NCI-H187 treated with DMSO at 0.1 percent for 48 hours (cell line): ENCODE measurements at regions not wholly inside any gene's neighbourhood (a gene's known extent, or its start where the extent isn't known, plus 50 kb on each side); places are given as distances from the start of the nearest gene placed in this dataset.
"Not testable (repeated sequence)": the region's sequence is repeated elsewhere in the genome, so short reads cannot be mapped to it uniquely, and the experiment has no call there.

ENCODE experiments used
- DNase-seq: peaks from one replicate; lab custom pipeline; 2025; lab: John Stamatoyannopoulos, UW

DNA sequence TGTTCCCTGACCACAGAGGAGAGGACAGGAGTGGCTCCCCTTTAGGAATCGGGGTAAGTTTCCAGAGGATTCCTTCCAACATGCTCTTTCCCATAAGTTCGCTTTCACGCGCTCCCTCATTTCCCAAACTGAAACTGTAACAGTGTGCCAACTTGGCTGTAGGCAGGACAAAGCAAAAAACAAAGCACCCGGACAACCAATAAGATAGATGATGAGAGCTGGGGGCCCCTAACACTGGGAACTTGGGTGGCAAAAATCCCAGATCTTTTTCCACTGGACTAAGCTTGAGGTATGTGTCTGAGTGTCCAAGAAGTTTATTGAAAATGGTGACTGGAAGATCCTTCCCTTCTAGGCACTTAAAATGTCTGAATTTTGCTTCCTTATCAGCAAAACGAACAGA, 258.7 kb upstream of the IL12B start:
- no peak for DNase-seq

DNA sequence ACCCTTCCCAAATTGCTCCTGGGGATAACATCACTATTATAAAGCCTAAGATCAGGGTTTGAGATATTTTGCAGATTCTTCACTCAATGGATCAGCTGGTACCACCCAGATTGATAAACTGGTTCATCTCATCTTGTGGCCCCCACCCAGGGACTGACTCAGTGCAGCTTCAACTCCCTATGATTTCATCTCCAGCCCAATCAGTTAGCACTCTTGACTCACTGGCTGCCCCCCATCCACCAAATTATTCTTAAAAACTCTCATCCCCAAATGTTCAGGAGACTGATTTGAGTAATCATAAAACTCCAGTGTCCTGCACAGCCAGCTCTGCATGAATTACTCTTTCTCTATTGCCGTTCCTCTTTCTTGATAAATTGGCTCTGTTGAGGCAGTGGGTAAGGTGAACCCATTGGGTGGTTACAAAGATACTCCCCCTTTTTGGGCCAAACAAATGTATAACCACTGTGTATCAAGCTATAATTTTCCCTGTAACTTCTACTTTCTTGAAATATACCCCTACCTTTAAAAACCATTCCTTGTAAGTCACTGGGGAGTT, 263.3 kb upstream of the IL12B start:
- DNase-seq: no peak

DNA sequence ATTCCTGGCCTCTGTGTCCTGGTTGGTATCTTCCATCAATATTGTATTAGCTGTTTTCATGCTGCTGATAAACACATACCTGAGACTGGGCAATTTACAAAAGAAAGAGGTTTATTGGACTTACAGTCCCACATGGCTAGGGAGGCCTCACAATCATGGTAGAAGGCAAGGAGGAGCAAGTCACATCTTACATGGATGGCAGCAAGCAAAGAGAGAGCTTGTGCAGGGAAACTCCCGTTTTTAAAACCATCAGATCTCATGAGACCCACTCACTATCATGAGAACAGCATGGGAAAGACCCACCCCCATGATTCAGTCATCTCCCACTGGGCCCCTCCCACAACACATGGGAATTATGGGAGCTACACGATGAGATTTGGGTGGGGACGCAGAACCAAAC, 265.3 kb upstream of the IL12B start:
- not testable (repeated sequence) for DNase-seq

DNA sequence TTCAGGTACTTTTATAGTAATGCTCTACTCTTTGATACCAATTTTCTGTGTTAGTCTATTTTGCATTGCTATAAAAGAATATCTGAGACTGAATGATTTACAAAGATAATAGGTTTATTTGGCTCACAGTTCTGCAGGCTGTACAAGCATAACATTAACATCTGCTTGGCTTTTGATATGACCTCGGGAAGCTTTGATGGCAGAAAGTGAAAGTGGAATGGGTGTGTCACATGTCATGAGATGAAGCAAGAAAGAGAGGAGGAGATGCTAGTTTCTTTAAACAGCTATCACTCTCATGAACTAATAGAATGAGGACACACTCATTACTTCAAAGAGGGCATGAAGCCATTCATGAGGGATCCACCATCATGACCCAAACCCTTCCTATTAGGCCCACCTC, 270.9 kb upstream of the IL12B start:
- no peak for DNase-seq

DNA sequence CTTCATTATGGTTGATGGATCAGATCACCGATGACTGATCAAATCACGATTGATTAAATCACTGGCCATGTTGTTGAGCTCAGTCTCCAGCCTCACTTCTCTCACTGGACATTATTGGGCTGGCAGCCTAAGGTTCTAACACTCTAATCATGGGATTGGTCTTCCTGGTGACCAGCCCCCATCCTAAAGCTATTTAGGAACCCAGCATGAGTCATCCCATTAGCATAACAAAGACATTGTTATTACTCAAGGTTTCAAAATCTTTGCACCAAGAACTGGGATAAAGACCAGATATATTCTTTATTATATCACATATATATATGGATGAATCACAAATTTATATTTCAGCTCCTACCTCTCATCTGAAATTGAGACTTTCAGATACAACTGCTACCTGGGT, 272.1 kb upstream of the IL12B start:
- DNase-seq: no peak

DNA sequence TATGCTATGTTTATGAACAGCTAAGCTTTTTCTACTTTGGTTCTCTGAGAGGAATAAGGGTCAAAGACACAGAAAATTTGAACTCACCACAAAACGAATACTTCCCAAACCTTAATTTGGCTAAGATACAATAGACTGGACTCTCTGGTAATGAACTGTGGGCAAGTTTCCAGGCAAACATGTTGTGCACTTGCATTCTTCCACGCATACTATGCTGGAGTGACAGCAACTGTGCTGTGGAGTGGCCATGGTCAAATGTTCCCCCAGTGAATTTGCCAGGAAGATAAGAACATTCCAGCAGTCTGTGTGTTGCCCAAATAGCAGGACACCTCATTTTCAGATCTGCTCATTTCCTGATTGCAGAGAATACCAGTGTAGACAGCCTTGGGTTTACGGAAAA, 275.3 kb upstream of the IL12B start:
- no peak for DNase-seq

DNA sequence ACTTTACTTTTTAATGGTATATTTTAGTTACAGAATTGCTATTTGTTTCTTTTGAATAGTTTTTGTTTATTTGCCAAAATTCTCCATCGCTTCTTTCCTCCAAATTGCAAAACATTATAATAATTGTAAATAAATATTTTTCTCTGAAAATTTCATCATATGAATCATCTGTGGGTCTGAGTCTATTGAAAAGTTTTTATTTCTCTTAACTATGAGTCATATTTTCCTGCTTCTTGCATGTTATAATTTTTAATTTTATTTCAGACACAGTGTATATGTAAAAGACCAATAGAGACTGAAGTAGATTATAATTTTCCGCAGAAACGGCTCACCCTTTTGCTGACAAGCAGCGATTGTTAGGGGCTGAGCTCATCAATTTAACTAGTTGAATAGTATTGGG, 279.1 kb upstream of the IL12B start:
- no peak for DNase-seq

DNA sequence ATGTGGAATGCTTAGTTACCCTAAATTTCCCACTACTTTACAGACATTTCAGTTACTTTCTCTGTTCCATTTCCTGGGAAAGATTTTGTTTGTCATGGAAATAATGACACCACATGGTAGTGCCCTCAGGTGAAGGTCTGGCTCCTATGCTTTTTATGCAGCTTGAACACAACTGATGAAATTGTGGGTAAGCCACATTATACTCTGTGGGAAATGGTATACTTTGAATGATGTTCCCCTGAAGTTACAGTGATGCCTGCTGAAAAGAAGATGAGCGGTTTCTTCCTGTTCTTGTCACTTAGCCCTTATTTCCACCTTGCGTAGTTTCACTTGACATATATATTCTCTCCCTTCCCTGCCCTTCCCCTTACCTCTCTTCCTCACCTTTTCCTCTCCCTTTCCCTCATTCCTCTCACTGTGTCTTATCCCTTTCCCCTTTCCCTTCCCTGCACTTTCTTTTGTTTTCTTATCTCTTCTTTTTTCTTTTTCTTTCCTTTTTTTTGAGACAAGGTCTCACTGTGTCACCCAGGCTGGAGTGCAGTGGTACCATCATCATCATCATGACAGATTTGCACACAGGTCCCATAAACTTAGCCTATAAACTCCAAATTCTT, 280.8 kb upstream of the IL12B start:
- DNase-seq: no peak

DNA sequence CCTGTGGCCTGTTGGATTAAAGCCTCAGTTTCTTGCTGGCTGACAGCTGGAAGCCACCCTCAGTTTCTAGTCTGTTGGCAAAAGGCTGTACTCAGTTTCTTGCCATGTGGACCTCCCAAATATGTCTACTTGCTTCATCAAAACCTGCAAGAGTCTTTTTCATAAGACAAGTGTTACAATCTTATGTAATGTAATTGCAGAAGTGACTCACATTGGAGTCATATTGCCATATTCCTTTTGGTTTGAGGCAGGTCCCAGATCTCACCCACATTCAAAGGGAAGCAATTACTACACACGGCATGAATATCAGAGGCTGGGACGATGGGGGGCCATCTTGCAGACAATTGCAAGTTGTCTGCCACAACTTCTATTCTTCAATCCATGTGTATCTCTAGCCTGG, 286.7 kb upstream of the IL12B start:
- no peak for DNase-seq

DNA sequence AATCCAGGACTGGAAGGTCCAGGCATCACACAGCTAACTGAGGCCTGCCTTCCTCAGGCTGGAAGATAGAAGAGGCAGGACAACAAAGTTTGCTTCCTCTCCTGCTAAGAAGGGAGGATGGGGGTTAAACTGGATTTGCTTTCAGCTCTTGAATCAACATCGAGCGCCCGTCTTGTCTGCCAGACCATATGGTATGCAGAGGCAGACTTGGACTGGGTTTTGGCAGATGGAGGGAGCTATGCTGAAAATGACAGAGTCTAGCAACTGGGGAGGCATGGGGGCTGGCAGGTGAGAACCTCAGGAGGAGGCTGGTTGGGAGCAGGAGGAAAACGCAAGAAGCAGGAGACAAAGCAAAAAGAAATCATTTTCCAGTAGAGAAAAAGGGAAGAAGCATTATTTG, 289.5 kb upstream of the IL12B start:
- no peak for DNase-seq

DNA sequence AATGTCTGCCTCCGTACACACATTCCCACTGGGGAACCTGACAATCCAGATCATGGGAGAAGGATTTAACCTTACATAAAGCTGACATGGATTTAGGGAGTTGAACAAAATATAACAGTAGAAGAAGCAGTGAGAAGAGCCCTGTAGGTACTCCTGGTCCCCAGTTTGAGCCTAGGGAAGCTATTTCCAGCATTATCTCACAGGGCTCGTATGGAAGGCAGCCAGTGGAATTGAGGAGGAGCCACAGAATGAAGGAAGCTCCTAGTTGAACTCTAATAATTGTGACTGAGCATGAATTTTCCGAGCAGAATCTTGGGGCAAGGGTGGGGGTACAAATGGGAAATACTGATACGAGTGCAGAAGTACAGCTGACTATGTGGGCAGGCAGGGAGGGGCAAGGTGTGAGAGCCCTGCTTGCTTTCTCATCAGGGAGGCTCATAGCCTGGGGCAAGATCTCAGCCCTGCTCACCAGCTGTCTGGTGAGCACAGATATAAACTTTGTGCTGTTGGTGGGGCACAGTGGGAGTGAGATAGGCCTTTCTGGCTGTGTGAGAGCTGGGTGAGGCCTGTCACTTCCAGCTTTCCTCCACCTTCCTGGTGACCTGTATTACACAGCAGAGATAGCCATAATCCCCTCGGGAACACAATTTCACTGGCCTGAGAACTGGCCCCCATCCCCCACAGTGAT, 290.7 kb upstream of the IL12B start:
- DNase-seq: no peak

DNA sequence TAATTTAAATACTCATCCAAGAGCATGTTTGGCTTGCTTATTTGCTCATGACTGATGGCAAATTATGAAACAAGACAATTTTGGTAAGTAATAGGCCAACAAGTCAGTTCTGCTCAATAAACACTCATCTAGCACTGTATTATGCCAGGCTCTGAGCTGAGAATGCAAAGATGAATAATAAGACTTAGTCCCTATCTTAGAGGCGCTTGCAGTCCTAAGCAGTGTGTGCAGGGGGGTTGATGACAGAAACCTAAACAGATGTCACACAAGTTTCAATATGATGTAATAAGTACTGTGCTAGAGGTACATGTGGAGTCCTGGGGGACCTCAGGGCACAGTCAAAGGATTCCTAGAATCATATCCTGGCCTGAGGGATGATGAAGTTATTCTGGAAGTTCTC, 287.6 kb upstream of the ADRA1B start:
- DNase-seq: no peak

DNA sequence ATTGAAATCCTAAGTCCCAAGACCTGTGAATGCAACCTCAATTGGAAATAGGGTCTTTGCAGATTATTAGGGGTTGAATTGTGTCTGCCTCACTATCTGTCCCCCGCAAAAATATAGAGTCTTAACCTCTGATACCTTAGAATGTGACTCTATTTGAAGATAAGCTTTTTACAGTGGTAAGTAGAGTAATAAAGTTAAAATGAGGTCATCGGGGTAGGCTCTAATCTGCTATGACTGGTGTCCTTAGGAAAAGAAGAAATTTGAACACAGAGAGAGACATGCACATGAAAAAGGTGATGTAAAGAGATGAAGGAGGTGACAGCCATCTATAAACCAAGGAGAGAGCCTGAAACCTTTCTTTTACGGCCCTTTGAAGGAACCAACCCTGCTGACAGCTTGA, 287.1 kb upstream of the ADRA1B start:
- no peak for DNase-seq

DNA sequence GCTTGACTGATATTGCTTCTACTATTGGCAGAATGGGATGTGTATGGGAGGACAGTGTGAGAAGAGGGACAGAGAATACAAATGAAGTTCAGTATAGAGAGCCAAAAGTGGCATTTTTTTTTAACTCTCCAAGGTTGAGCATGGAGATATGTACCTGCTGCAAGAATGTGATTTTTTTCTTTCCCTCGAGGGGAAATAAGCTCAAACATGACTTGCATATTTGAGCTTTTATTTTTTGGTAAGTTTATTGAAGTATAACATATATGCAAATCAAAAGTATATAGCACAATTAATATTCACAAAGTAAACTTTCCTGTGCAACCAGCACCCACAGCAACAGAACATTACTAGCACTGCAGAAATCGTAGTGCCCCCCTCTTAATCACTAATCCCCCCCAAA, 285.7 kb upstream of the ADRA1B start:
- no peak for DNase-seq

DNA sequence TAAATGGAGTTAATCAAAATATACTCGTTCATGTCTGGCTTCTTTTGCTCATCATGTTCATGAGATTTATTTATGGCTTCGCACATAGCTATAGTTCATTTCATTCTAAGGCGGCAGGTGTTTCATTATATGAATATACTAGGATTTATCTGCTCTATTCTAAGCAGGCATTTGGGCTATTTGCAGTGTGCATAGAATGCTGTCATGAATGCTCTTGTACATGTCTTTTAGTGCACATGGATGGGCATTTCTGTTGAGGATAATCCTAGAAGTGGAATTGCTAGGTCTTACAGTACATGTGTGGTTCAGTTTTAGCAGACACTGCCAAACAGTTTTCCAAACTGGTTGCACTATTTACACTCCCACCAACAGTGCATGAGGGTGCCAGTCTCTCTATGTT, 285.3 kb upstream of the ADRA1B start:
- DNase-seq: no peak

DNA sequence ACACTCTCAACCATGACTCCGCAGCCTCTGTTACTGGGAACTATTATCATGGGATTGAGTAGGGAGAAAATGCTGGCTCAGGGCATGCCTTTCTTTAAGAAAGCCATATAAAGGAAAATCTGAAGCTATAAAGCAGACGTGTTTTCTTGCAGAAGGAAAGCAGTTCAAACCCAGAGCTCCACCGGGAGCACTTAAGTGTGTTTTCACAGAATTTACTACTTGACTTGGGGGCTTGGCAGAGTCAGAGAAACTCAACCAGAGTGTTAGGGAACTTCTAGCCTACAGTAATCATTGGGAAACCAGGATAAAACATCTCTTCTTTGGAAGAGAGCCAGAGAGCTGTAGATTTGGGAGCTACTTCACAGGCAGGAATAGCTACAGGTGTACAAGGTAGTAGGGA, 283.4 kb upstream of the ADRA1B start:
- no peak for DNase-seq

DNA sequence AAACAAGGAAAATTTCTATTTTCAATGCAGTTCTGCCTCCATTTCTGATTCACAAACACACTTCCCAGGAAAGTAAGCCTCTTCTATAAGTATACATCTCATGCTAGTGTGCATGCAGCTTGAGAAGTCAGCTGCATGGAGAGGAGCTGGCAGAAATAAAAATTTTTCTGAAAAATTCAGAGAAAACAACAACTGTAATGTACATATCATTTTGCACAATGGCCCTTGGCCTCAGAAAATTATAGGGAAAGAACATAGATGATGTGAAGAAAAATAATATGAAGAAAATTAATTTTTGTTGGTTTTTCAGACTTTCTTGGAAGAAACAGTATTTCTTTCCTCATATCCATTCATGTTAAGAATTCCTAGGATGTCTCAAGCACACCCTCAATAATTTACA, 277.8 kb upstream of the ADRA1B start:
- no peak for DNase-seq

DNA sequence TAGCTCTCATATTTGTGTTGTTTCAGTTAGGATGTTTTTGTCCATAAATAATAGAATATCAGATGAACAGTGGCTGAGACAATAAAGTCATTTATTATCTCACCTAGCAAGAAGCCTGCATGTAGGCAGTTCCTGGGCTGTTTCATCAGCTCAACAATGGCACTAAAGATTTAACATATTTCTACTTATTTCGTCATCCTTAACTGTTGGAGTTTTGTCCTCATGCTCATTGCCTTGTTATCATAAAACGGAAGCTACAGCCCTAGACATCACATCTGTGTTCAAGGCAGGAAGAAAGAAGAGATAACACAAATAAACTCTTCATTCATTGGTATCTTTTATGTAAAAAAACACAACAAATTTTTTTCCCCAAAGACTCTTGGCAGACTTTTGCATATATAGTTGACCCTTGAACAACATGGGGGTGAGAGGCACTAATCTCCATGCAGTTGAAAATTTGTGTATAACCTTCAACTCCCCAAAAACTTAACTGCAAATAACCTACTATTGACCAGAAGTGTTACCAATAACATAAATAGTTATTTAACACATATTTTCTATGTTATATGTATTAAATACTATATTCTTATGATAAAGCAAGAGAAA, 277.2 kb upstream of the ADRA1B start:
- no peak for DNase-seq

DNA sequence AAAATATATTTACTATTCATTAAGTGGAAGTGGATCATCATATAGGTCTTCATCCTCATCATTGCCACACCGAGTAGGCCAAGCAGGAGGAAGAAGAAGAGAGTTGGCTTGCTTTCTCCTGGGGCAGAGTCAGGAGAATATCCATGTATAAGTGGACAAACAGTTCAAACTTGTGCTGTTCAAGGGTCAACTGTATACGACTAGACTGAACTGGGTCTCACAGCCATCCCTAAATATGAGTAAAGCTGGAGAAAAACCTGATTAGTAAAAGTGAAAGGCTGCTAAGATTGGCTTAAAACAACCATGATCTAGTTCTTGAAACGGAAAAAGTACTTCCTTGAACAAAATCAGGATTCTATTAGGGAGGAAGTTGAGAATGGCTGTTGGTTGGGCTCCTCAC, 276.7 kb upstream of the ADRA1B start:
- DNase-seq: no peak

DNA sequence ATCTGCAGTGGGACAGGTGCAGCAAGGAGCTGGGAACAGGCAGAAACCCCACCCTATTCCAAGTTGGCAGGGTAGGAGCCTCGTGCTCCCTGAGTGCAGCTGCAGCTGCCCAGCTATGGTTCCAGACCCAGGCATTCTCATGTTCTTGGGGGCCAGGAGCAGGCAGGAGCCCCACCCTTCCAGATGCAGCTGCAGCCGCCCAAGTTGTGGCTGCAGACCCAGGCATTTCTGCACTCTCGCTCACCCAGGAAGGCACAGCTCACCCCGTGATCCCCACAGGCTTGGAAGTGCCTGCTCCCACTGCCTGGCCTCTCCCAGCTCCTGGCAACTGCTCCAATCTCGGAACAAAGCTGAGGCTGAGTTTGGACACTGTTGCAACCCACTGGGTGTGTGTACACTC, 275.8 kb upstream of the ADRA1B start:
- no peak for DNase-seq

DNA sequence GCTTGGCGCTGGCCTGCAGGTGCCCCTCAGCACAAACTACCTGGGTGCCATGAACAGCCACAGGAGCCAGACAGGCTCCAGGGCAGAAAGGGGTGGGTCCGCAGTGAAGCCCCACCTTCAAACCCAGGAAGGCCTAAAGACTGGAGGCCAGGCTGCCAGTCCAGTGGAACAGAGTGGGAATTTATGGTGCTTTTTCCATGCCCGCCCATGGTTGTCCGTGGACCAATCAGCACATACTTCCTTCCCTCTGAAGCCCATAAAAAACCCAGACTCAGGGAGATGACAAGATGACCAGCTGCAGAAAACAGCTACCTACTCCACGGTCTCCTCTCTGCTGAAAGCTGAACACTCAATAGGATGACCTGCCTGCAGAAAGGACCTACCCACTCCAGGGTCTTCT, 275.4 kb upstream of the ADRA1B start:
- DNase-seq: no peak

DNA sequence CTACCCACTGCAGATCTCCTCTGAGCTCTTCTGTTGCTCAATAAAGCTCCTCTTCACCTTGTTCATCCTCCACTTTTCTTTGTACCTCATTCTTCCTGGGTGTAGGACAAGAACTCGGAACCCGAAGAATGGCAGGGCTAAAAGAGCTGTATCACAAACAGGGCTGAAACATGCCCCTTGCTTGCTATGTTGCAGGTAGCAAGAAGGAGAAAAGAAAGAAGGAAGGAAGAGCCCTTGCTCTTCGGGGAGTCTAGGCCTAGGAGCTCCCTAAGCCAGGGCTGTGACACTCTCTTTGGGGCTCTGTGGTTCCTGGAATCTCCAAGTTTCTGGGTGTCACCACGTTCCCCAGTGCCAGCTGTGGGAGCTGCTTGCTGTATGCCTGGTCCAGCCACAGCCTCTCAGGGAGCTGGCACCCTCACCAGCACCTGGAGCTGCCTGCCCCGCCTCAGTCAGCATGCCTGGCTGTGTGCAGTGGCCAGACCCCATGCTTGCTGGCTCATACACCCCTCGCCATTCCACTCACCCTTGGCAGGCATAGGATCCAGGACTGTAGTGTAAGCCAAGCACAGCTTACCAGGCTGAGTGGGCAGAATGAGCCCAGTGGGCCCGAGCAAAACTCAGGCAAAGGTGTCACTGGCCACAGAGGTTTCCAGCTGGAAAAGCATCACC, 274.8 kb upstream of the ADRA1B start:
- no peak for DNase-seq

DNA sequence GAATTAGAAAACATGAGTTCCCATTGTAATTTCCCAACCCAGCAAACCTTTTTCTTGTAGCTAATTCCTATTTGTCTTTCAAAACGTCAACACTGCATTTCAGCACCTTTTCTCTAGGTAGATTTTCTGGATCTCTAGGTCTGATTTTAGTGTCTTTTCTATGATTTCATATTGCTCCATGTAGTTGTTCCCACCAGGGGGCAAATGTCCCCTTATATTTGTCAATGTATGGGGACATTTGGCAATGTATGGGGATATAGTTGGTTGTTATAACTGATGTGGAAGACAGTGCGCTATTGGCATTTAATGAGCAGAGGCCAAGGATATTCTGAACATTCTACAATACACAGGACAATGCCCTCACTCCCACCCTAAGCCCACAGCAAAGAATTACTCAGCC, 273.9 kb upstream of the ADRA1B start:
- no peak for DNase-seq
